ENCODE measurements at regions not wholly inside any gene's neighbourhood (a gene's known extent, or its start where the extent isn't known, plus 50 kb on each side); places are given as distances from the start of the nearest gene placed in this dataset.

DNA sequence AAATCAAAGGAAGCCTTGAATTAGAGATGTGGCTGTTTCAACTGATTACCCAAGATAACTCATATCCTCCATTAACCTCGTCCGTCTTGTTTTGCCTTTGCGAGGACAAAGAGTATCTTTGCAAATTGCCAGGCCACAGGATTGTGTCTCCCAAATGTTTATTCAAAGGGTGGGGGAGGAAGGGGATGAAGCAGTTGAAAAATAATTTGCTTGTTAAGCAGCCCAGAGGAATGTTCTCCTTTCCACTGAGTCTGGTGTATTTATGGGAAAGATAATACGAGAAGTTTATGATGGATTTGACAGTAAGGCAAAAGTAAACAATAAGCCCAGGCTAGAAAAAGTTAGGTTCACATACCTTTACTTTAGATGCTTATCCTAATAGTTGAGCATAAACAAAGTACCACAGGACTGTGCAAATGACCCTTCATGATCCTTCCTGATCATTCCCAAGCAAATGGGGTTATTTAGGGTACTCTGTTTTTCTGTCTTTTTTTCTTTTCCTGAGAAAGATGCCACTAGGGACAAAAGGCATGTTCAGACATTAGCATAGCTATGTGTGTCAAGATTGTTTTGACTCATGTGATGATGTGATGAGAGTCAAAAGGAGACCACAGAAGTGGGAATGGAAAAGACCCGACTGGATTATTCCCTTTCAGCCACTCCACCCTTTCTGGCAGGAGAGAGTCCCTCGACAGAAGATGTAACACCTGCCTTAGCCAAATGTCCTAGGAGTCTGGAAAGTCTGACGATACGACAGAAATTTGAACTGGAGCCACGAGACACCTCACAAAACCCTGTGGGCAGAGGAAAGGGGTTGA, 243.0 kb upstream of the GLI3 start:
- TF ChIP-seq, protein P1, sequence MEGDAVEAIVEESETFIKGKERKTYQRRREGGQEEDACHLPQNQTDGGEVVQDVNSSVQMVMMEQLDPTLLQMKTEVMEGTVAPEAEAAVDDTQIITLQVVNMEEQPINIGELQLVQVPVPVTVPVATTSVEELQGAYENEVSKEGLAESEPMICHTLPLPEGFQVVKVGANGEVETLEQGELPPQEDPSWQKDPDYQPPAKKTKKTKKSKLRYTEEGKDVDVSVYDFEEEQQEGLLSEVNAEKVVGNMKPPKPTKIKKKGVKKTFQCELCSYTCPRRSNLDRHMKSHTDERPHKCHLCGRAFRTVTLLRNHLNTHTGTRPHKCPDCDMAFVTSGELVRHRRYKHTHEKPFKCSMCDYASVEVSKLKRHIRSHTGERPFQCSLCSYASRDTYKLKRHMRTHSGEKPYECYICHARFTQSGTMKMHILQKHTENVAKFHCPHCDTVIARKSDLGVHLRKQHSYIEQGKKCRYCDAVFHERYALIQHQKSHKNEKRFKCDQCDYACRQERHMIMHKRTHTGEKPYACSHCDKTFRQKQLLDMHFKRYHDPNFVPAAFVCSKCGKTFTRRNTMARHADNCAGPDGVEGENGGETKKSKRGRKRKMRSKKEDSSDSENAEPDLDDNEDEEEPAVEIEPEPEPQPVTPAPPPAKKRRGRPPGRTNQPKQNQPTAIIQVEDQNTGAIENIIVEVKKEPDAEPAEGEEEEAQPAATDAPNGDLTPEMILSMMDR (IDR thresholded peaks at IDR 0.05; ENCODE audit: extremely low read depth, missing control alignments) = no peak
- no peak for DNase-seq (ENCODE audit: low spot score)

DNA sequence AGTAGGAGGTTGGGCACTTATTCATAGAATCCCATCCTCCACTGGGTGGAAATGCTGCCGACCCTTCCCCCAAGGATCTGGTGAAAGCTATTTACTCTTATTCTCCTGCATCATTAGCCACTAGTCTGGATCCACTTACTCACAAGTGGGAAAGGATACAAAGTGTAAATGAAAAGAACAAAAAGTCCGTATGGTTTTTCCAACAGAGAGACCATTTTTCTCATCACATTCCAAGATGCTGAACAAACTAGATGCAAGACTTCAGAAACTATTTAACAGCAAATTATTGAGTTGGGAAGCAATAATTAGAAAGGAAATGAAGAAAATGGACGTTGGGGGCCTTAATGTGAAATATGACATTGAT, 242.4 kb upstream of the GLI3 start:
- no peak for DNase-seq (ENCODE audit: low spot score)
- TF ChIP-seq, protein P1 (IDR thresholded peaks at IDR 0.05; ENCODE audit: extremely low read depth, missing control alignments) = no peak

- TF ChIP-seq, protein P1 (IDR thresholded peaks at IDR 0.05; ENCODE audit: extremely low read depth, missing control alignments) = no peak
- DNase-seq (ENCODE audit: low spot score) = no peak
These were observed 241.7 kb upstream of the GLI3 start for GRCh38 chr7:42478717-42479116.

DNA sequence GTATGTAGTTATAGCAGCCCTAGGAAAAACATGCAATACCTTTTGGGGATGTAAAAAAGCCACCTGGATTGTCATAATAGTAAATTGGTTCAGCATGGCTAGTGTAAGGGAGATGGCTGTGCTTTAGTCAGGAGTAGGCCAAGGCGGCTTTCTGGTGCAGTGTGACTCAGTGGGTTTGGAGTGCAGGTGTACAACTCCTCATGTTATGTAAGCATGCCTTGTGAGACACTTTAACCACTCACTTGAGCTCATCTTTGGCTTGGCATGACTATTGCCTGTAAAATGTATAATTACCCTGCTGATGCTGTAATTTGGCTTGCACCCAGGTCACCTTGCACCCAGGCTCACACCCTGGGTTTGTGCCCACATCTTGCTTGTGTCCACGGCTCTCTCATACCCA, 239.2 kb upstream of the GLI3 start:
- TF ChIP-seq, protein P1 (IDR thresholded peaks at IDR 0.05; ENCODE audit: extremely low read depth, missing control alignments) = no peak
- no peak for DNase-seq (ENCODE audit: low spot score)

GRCh38 chr7:42475082-42475481, 238.1 kb upstream of the GLI3 start:
- TF ChIP-seq, protein P1 (IDR thresholded peaks at IDR 0.05; ENCODE audit: extremely low read depth, missing control alignments) = no peak
- DNase-seq (ENCODE audit: low spot score) = no peak

GRCh38 chr7:42473099-42473498, 236.1 kb upstream of the GLI3 start:
- DNase-seq (ENCODE audit: low spot score) = no peak
- TF ChIP-seq, protein P1 (IDR thresholded peaks at IDR 0.05; ENCODE audit: extremely low read depth, missing control alignments) = no peak

DNA sequence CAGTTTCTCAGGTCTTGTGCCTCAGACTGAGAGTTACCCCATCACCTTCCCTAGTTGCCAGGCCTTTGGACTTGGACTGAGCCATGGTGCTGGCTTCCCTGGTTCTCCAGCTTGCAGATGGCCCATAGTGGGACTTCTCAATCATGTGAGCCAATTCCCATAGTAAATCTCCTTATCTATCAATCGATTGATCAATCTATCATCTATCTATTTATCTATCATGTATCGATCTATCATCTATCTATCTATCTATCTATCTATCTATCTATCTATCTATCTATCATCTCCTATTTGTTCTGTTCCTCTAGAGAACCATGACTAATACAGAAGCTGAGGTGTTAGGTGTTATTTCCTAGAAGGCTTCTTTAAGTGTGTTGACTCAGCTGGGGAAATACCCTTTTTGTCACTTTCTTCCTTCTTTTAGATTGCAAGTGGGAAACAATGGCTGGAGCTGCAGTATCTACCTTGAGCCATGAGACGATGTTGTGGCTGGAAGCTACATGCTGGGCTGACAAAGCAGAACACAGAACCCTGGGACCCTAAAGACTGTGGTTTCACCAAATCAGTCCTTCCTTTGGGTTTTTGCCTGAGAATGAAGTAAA, 234.7 kb upstream of the GLI3 start:
- DNase-seq (ENCODE audit: low spot score) = no peak
- TF ChIP-seq, protein P1 (IDR thresholded peaks at IDR 0.05; ENCODE audit: extremely low read depth, missing control alignments) = no peak
